NOMO-1 (cell line): ENCODE measurements at regions not wholly inside any gene's neighbourhood (a gene's known extent, or its start where the extent isn't known, plus 50 kb on each side); places are given as distances from the start of the nearest gene placed in this dataset.
"Not testable (repeated sequence)": the region's sequence is repeated elsewhere in the genome, so short reads cannot be mapped to it uniquely, and the experiment has no call there.

ENCODE experiments used
- DNase-seq, 2 experiments: peaks; one replicate each; lab custom pipeline; 2025; ENCODE audit not compliant: unreplicated experiment in 2 of 2; lab: John Stamatoyannopoulos, UW

DNA sequence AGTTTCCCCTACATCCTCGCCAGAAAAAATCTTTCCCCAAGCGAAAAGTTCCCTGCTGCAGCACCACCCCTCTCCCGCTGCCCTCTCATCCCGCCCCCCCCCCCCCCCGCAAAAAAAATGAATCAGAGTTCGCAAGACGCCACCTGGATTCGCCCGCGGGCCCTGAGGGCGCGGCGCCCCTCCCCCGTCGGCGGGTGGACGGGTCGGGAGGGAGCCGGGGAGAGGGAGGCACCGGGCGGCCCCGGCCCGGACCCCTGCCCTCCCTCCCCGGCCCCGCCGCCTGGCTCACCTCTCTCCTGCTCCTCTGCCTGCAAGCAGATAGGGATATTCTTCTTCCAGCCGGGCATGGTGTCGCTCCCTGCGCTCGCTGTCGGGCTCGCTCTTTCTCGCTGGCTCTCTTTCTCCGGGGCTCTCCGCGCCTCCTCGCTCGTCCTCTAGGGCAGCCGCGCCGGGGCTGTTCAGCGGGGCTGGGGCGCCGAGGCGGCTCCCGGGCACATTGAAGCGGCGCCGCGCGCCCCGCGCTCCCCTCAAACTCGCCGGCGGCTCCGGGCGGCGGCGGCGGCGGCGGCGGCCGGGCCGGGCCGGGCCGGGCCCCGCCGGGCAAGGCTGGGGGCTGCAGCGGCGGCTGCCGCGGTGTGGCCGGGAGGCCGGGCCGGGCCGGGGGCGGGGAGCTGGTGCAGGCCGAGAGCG lies 200.3 kb upstream of the CAND1 start:
- DNase-seq: peak; percentile 4 to 7

DNA sequence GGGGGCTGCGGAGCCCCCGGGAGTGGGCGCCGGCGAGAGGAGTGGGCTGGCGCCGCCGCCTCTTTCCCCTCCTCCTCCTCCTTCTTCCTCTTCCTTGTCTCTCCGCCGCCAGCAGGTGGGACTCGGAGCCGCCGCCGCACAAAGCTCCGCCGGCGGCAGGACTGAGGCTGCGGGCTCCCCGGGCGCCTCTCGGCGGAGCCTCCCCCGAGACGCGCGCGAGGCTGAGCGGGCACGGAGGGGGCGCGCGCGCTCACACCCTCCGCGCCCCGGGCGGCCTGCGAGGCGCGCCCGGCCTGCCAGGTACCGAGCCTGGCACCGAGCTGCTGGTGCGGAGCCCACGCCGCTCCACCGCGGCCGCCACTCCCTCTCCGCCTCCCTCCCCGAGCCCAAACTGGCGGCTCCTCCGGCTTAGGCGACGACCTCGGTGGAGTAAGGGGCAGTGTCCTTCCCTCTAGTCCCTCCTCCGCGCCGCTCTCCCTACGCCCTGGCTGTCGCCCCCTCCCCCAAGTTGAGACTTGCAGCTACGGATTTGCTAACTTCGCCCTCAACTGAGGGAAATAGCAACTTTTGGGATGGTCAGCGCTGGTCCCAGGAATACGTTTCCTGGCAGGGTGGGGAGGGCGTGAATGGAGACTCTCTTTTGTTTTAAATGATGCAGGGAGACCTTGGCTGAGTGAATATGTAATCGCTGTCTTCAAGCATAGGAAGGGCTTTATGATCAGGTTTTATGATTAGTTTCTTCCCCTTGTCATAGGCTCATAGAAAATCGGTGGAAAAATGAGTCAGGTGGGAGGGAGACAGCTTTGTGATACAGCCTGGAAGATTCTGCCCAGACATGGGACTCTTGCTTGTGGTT lies 199.5 kb upstream of the CAND1 start:
- peak; percentile 27 to 49 for DNase-seq

DNA sequence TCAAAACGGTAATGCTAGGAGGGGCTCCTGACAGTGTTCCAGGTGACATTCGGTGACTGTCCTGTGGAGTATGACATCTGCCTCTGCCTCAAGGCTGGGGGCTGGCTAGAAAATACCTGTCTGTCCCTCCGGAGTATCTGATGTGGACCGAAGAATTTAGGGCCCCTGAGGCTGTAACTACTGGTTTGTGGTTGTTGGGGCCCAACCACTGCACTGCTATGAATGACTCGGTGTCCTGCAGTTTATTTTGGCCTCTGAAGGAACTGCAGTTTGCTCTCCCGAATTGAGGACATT lies 198.9 kb upstream of the CAND1 start:
- no peak for DNase-seq

DNA sequence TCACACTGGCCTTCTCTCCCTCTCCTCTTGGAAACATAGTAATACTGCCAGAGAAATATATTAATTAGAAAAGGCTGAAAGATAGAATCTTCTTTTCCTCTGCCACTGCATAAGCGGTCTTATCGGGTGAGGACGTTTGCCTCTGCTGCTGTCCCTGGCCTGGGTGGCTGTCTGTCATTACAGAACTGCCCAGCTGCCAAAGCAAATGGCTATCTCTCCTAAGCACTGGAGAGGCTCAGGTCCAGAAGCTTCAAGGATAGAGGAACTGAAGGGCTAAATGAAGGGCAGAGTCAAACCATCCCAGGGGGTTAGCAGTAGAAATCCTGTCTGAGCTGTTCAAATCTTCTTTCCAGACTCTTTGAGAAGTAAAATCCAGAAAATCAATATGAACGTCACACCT lies 198.6 kb upstream of the CAND1 start:
- no peak for DNase-seq

DNA sequence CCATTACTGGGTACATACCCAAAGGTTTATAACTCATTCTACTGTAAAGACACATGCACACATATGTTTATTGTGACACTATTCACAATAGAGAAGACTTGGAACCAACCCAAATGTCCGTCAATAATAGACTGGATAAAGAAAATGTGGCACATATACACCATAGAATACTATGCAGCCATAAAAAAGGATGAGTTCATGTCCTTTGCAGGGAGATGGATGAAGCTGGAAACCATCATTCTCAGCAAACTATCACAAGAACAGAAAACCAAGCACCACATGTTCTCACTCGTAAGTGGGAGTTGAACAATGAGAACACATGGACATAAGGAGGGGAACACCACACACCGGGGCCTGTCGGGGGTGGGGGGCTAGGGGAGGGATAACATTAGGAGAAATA lies 196.9 kb upstream of the CAND1 start:
- DNase-seq: not testable (repeated sequence)

DNA sequence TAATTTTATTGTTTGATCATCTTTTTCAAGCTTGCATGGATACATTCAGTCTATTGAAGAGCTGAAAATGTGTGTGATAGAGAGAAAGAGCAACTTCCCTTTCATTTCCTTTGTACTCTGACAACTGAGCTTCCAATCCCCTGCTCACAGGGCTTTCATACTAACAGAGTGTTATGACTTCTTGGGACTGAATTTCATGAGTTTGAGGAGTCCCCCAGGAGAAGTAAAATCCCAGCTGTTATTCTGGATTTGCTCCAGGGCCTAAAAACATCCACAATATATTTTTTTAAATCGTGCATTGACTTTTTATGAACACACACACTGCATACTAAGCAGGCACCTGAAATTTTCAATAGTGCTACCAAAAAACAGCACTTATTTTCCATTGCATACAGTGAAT lies 195.8 kb upstream of the CAND1 start:
- DNase-seq: no peak

DNA sequence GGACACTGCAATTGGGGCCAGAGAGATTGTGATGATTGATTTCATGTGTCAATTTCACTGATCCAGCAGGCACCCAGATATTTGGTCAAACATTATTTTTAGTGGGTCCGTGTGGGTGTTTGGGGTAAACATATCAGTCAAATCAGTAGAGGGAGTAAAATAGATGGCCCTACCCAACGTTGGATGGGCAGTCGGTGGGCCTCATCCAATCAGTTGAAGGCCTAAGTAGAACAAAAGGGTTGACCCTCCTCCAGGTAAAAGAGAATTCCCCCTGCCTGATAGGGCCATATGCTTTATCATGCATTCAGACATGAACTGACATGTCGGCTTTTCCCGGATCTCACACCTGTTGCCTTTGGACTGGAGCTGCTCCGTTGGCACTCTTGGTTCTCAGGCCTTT lies 195.1 kb upstream of the CAND1 start:
- no peak for DNase-seq

DNA sequence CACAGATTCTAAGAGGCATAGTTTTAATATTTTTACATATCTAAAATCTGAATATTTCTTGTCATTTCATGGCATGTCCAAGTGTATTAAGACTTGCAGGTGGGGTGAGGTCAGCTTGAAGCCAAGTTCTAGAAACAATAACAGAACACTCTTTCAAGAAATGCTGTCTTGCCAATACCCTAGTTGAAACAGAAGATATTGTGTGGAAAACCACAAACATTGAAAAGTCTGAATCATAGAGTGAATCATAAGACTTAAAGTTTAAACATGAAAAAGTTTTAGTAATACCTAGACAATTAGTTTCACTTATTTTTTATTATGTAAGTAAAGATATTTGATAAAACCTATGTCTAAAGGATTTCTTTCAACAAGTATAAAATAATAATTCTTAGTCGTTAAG lies 191.5 kb upstream of the CAND1 start:
- no peak for DNase-seq

DNA sequence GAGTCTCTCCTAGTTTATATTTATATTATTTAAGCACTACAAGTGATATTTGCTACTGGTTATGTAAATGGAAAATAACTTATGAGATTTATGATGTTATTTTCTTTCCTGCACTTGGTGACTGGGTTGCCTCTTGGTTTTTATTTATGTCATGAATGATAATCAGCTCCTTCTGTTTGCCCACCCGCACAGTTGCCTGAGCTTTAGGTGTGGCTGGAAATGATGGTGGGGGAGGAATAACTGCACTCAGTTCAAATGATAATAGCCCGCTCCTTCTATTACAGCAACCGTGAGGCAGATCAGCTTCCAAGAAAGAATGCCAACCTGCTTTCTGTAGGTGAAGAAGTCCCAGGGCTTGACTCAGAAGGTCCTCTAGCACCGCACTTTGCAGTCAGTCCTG lies 190.2 kb upstream of the CAND1 start:
- no peak for DNase-seq

DNA sequence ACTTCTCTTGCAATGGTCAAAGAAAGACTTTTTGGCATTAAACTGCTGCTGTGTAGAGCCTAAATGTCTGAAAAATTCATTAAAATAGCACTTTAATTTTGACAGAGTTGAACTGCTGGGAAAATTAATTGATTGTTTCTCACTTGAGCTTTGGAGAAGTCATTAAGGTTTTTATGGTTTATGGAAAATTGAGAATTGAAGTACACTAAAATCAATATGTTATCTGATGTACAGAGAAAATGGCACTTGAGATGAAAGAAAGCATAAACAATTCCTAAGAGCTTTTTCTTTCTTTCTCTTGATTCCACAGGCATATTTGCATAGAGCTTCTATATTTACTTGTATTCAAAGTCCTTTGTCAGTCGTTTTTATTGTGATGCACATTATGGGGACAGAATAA lies 188.5 kb upstream of the CAND1 start:
- no peak for DNase-seq

DNA sequence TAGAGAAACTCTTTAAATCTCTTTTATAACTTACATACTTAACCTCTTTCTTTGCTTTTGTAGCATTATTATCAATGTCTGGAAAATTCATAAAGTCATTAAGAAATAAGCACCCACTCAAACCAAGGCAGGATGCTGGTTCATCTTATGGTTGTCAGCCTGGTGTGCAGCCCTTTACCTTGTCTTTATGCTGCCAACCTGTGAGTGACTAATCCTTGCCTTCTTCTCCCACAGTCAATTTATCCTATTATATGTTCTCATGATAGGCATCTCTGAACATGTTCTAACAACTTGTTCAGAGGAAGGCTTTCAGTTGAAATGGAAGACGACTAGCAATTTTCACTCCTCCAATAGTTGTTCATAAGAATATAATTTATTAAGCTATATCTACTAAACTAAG lies 186.9 kb upstream of the CAND1 start:
- DNase-seq: no peak

DNA sequence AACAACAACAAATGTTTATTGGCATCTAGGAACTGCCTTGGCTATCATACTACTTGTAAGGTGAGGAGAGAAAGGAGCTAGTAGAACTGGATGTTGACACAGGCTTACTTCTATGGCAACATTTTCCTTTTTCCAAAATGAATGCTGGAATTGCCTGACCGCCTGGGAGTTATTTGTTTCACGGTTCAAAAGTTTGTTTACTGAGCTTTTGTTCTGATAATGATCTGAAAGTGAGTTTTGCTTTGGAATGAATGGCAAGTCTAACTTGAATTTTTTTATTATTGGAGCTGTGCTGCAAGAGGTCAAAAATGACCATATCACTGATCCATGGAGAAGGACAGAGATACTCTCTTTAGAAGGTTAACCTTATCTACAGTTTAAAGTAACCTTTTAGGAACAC lies 183.5 kb upstream of the CAND1 start:
- no peak for DNase-seq

DNA sequence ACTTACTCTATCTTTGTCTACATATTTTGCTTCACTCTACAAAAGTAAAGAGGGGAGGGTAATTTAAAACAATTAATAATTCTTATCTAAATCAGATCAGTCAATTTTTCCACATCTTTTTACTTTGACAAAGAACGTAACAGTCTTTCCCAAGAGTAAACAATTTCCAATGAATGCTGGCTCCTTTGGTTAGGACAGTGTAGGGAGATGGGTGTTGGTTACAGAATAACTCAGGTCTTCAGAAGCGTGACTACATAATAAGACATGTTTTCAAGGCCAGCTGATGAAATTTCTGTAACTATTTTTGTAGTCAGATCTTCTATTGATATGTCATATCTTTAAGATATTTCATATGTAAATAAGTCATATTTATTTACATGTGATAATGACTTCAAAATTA lies 183.0 kb upstream of the CAND1 start:
- no peak for DNase-seq

DNA sequence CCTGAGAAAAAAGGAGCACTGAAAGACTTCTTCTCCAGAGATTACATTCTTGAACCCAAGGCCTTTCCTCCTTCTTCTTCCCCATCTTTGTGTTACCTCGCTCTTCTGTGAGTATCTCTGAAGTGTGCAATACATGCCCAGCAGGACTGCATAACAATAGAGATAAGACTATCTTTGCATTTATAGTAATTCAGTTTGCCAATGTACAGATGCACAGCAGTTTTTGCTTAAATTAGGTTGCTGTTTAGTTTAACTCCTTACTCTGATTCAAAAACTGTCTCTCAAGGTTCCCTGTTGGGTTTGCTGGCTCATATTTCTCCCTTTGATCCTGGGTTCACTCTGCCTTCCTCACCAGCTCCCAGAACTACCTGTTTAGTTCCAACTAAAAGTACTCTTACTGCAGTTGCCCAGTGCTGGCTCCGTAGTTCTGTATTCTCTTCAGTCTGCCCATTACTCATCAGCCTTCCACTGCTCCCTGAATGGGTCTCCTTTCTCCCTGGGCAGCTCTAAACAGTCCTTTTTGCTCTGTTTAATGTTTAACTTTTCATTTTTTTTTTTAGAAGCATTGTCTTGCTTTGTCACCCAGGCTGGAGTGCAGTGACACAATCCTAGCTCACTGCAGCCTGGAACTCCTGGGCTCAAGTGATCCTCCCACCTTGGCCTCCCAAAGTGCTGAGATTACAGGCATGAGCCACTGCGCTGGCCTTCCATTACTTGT lies 180.6 kb upstream of the CAND1 start:
- no peak for DNase-seq

DNA sequence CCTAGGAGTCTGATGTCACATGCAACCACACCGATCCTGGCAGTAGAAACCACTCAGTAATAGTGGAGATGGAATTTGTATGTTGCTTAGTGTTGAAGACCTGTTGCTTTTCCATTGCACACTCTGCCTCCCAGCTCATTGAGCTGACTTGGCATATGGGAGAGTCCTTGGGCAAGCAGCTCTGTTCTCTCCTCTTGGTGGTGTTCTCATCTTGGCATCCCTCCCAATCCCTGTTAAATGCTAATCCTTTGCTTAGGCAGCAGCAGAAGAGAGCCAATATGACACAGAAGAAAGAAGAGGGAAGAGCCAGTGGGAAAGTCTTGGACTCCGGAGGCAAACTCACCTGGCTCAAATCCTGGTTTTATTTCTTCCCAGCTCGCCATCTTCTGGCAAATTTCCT lies 178.0 kb upstream of the CAND1 start:
- no peak for DNase-seq

DNA sequence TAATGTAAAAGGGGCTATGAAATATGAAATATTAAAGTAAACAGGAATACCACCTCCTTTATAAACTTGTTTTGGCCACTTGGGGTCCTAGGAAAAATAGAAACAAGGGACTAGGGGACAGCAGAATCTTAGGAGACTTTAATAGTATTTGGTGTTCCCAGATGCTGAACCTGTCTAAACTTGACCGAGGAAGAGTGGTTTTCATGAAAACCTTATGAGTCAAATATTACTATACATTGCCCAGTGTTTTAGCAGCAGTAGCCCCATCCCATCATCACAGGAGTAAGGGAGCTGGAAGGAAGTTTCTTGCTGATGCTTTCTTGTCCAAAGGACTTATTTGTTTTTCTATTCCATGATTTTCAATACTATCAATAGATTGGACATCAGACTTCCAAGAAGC lies 177.5 kb upstream of the CAND1 start:
- DNase-seq: no peak

DNA sequence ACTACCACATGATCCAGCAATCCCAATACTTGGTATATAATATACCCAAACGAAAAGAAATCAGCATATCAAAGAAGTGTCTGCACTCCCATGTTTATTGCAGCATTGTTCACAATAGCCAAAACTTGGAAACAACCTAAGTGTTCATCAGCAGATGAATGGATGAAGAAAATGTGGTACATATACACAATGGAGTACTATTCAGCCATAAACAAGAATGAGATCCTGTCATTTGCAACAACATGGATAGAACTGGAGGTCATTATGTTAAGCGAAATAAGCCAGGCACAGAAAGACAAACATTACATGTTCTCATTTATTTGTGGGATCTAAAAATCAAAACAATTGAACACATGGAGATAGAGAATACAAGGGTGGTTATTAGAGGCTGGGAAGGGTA lies 176.2 kb upstream of the CAND1 start:
- DNase-seq: not testable (repeated sequence)

DNA sequence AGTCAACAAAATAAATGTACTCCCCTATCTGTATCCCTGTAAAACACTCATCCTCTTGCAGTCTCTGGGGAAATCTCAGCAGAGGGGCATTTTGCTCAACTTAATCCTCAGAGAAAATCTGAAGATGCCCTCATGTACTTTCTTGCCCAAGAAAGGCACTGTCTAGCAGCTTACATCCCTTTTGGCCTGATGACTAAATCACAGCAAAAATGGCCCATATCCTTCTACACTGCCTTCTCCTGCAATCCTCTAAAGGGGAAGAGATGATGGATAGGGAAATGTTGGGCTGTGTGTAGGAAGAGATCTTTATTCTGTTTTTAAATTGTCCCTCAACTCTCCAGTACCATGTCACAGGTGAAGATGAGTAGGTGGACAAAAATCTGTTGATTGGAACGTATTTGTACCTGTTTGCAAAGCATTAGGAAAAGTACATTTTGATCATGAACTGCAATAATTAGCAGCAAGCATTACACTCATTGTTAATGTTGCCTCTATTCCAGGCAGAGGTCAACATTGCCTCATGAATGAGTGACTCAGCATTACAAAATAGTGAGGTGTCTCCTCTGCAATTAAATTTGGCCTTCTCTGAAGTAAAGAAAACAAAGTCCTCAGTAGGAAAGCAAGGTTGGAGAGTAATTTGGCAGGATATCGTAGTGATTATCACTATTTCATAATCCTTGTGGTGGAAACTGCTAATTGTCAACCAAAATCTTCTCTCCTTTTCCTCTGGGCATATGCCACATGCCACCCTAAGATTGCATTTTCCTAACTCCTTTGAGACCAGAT lies 172.4 kb upstream of the CAND1 start:
- DNase-seq: peak; percentile 55 to 83

DNA sequence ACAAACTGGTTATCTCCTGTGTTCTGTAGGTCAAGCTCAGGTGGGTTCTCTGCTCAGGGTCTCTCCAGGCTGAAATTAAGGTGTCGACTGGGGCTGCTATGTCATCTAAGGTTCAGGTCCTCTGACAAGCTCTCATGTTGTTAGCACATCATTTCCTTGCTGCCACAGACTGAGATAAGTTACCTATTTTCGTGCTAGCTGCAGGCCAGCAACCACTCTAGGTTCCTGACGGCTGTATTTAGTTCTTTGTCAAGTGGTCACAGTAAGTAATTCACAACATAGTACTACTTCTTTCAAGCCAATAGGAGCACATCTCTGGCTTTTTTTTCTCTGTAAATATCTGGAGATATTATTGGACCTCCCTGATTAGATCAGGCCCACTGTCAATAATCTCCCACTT lies 169.3 kb upstream of the CAND1 start:
- no peak for DNase-seq

DNA sequence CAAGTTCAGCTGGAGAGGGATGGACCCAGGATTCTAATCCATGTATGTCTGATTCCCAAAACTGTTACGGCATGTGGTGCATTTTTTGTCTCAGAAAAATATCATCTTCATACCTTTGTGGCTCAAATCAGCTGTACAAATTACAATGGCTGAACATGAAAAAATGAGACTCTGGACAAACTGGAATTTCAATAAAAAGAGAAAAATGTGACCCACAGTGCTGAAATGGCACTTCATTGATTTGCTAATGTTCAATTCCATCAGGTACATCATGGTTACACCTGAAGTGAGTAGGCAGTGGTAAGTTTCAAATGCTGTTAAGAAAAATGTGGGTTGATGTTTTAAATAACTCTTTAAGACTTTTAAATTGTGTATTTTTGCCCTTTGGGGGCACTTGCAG lies 165.6 kb upstream of the CAND1 start:
- DNase-seq: no peak

DNA sequence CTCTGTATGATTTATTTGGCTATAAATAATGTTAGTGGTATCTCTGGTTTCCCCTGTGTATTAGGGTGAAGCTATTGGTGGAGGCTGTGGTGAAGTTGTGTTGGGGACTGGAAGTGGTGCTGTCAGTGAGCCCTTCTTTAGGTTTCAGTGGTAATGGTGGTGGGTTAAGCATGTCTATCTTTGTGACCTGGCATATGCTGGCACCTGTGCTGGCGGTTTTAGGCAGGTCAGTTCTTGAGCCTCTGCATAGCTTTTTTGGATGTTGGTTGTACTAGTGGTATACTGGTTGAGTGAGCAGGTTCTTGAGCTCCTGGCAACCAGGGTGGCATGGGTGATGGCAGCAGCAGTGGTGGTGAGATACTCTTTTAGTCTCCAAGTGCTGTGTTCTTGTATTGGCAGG lies 161.9 kb upstream of the CAND1 start:
- no peak for DNase-seq
